ENCODE measurements at regions not wholly inside any gene's neighbourhood (a gene's known extent, or its start where the extent isn't known, plus 50 kb on each side); places are given as distances from the start of the nearest gene placed in this dataset.

GRCh38 chrX:94097868-94098267 is 423.9 kb downstream of the FAM133A start:
- H2AFZ ChIP-seq = no peak overlapping the region
- ATAC-seq (no peak), DNase-seq (ENCODE audit: low spot score) (no peak)
- no peaks in the 10 kb centered on the region for H3K79me2 ChIP-seq (replicated peaks; ENCODE audit: insufficient read depth)
- H3K9me2 ChIP-seq (ENCODE audit: insufficient read depth) = no peaks in the 10 kb centered on the region
- Mint-ChIP-seq H3K9me3 (no peaks in the 10 kb centered on the region), H3K4me3 (no peak overlapping the region), H3K36me3 (ENCODE audit: low read depth) (no peaks in the 10 kb centered on the region; the same call in 2 of the 3 replicates), H3K27ac (no peak overlapping the region), H3K4me1 (peaks cover 5% of the 10 kb centered on the region; the same call in 2 of the 3 replicates), H3K27me3 (ENCODE audit: insufficient read depth, low read depth, poor library complexity) (no peaks in the 10 kb centered on the region)
- no peaks in the 10 kb centered on the region for H3K4me1 ChIP-seq (ENCODE audit: insufficient read depth)
- no peaks in the 10 kb centered on the region for H3K36me3 ChIP-seq (ENCODE audit: insufficient read depth)
- no peaks in the 10 kb centered on the region for H3K27me3 ChIP-seq (ENCODE audit: insufficient read depth)
- H4K20me1 ChIP-seq (replicated peaks; ENCODE audit: insufficient read depth) = no peaks in the 10 kb centered on the region
- no peaks in the 10 kb centered on the region for H3F3A ChIP-seq (replicated peaks; ENCODE audit: low read depth)
- TF ChIP-seq ZNF462 (CRISPR knock-in tag; IDR thresholded peaks at IDR 0.05) = no peak
- H3K4me3 ChIP-seq = no peak overlapping the region
- H3K4me2 ChIP-seq = no peak overlapping the region
- H3K27ac ChIP-seq (ENCODE audit: low read depth) = no peak overlapping the region

GRCh38 chrX:94107981-94108380 is 434.0 kb downstream of the FAM133A start:
- no peaks in the 10 kb centered on the region for H3K27me3 Mint-ChIP-seq (ENCODE audit: insufficient read depth, low read depth, poor library complexity)
- no peak overlapping the region for H3K4me3 Mint-ChIP-seq
- no peak overlapping the region for H3K4me3 ChIP-seq
- no peaks in the 10 kb centered on the region for H3K9me2 ChIP-seq (ENCODE audit: insufficient read depth)
- H2AFZ ChIP-seq = no peak overlapping the region
- no peaks in the 10 kb centered on the region for H4K20me1 ChIP-seq (replicated peaks; ENCODE audit: insufficient read depth)
- peaks cover 11% of the 10 kb centered on the region; the same call in 1 of the 2 replicates for H3K4me1 ChIP-seq (ENCODE audit: insufficient read depth)
- DNase-seq (ENCODE audit: low spot score) = peak; percentile 1
- no peaks in the 10 kb centered on the region for H3K36me3 ChIP-seq (ENCODE audit: insufficient read depth)
- no peak overlapping the region for H3K27ac ChIP-seq (ENCODE audit: low read depth)
- TF ChIP-seq CTCF (conservative IDR thresholded peaks at IDR 0.05; ENCODE audit: low read depth in 2 of 2) = peak; percentile 32 to 40
- TF ChIP-seq EZH2phosphoT487 (IDR thresholded peaks at IDR 0.05; ENCODE audit: unreplicated experiment) = no peak
- no peak for TF ChIP-seq NANOG (IDR thresholded peaks at IDR 0.05; ENCODE audit: borderline replicate concordance)
- no peak for TF ChIP-seq REST (IDR thresholded peaks at IDR 0.05; ENCODE audit: unreplicated experiment)
- H3K4me2 ChIP-seq = no peak overlapping the region
- H3K4me1 Mint-ChIP-seq = peaks cover 2% of the 10 kb centered on the region; the same call in 2 of the 3 replicates
- peaks cover 3% of the 10 kb centered on the region; the same call in 2 of the 3 replicates for H3K9me3 Mint-ChIP-seq
- H3F3A ChIP-seq (replicated peaks; ENCODE audit: low read depth) = no peaks in the 10 kb centered on the region
- no peak for ATAC-seq
- peaks cover 9% of the 10 kb centered on the region; the same call in 2 of the 3 replicates for H3K36me3 Mint-ChIP-seq (ENCODE audit: low read depth)
- no peak overlapping the region for H3K27ac Mint-ChIP-seq
- no peaks in the 10 kb centered on the region for H3K79me2 ChIP-seq (replicated peaks; ENCODE audit: insufficient read depth)
- no peaks in the 10 kb centered on the region for H3K27me3 ChIP-seq (ENCODE audit: insufficient read depth)

Measured in GM23338 (cell line).